ENCODE measurements at regions not wholly inside any gene's neighbourhood (a gene's known extent, or its start where the extent isn't known, plus 50 kb on each side); places are given as distances from the start of the nearest gene placed in this dataset.

- DNase-seq (ENCODE audit: low read depth in 1 of 2, low spot score in 1 of 2) = no peak
- TF ChIP-seq POLR2AphosphoS5 (IDR thresholded peaks at IDR 0.05; ENCODE audit: low read depth) (no peak), CTCF (IDR thresholded peaks at IDR 0.05; ENCODE audit: insufficient read depth, low read length) (no peak), SPI1 (IDR thresholded peaks at IDR 0.05; ENCODE audit: borderline replicate concordance, low read depth) (no peak), REST (IDR thresholded peaks at IDR 0.05; ENCODE audit: insufficient replicate concordance, low read depth) (no peak), GABPA (IDR thresholded peaks at IDR 0.05; ENCODE audit: low read depth) (no peak)
- no peaks in the 10 kb centered on the region for H3K27me3 ChIP-seq (ENCODE audit: insufficient read depth, poor library complexity, severe bottlenecking)
- no peak overlapping the region for H3K4me3 ChIP-seq (replicated peaks; ENCODE audit: insufficient read depth, low read length)
- H3K27ac ChIP-seq (replicated peaks) = no peak overlapping the region
Measured at GRCh38 chr22:48004936-48005335, 1242.5 kb downstream of the TBC1D22A start.

- DNase-seq (ENCODE audit: low read depth in 1 of 2, low spot score in 1 of 2) = no peak
- TF ChIP-seq SPI1 (IDR thresholded peaks at IDR 0.05; ENCODE audit: borderline replicate concordance, low read depth) (no peak), CTCF (IDR thresholded peaks at IDR 0.05; ENCODE audit: insufficient read depth, low read length) (no peak), REST (IDR thresholded peaks at IDR 0.05; ENCODE audit: insufficient replicate concordance, low read depth) (no peak), POLR2AphosphoS5 (IDR thresholded peaks at IDR 0.05; ENCODE audit: low read depth) (no peak), GABPA (IDR thresholded peaks at IDR 0.05; ENCODE audit: low read depth) (no peak)
- no peak overlapping the region for H3K27ac ChIP-seq (replicated peaks)
- H3K27me3 ChIP-seq (ENCODE audit: insufficient read depth, poor library complexity, severe bottlenecking) = no peaks in the 10 kb centered on the region
- no peak overlapping the region for H3K4me3 ChIP-seq (replicated peaks; ENCODE audit: insufficient read depth, low read length)
Measured at GRCh38 chr22:48004038-48004437, 1241.6 kb downstream of the TBC1D22A start.

GRCh38 chr22:48001101-48001500 lies 1238.7 kb downstream of the TBC1D22A start:
- DNase-seq (ENCODE audit: low read depth in 1 of 2, low spot score in 1 of 2) = no peak
- no peak overlapping the region for H3K27ac ChIP-seq (replicated peaks)
- no peak for TF ChIP-seq SPI1 (IDR thresholded peaks at IDR 0.05; ENCODE audit: borderline replicate concordance, low read depth)
- TF ChIP-seq GABPA (IDR thresholded peaks at IDR 0.05; ENCODE audit: low read depth) = no peak
- TF ChIP-seq CTCF (IDR thresholded peaks at IDR 0.05; ENCODE audit: insufficient read depth, low read length) = no peak
- no peak for TF ChIP-seq POLR2AphosphoS5 (IDR thresholded peaks at IDR 0.05; ENCODE audit: low read depth)
- no peak for TF ChIP-seq REST (IDR thresholded peaks at IDR 0.05; ENCODE audit: insufficient replicate concordance, low read depth)
- H3K27me3 ChIP-seq (ENCODE audit: insufficient read depth, poor library complexity, severe bottlenecking) = no peaks in the 10 kb centered on the region
- no peak overlapping the region for H3K4me3 ChIP-seq (replicated peaks; ENCODE audit: insufficient read depth, low read length)

Measured in HL-60 (cell line).